G401.6 (cell line): ENCODE measurements at regions not wholly inside any gene's neighbourhood (a gene's known extent, or its start where the extent isn't known, plus 50 kb on each side); places are given as distances from the start of the nearest gene placed in this dataset.
"Not testable (repeated sequence)": the region's sequence is repeated elsewhere in the genome, so short reads cannot be mapped to it uniquely, and the experiment has no call there.

Source experiments
- FAIRE-seq: peaks from 2 replicates; lab custom pipeline; 2012; peaks lifted over from hg19 to GRCh38; lab: Jason Lieb, UNC

- no peak for FAIRE-seq
Observed at GRCh38 chr6:71724456-71725125, 161.8 kb upstream of the RIMS1 start.

DNA sequence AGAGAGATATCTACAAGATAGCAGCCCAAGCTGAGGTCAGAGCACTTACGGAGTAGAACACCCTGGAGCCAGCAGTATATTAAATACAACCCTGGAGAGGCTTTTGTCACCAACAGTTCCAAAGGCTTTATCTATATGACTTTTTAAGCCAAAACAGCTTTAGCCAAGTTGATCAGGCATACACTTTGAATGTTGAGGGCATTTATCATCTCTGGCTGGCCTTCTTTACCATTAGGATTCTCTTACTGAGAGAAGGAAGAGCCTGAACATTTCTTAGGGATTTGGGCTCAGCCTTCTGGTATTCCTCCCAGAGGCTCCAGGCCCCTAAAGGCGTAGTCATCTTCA lies 161.3 kb upstream of the RIMS1 start:
- no peak for FAIRE-seq

GRCh38 chr6:71726121-71726520 lies 160.2 kb upstream of the RIMS1 start:
- no peak for FAIRE-seq

DNA sequence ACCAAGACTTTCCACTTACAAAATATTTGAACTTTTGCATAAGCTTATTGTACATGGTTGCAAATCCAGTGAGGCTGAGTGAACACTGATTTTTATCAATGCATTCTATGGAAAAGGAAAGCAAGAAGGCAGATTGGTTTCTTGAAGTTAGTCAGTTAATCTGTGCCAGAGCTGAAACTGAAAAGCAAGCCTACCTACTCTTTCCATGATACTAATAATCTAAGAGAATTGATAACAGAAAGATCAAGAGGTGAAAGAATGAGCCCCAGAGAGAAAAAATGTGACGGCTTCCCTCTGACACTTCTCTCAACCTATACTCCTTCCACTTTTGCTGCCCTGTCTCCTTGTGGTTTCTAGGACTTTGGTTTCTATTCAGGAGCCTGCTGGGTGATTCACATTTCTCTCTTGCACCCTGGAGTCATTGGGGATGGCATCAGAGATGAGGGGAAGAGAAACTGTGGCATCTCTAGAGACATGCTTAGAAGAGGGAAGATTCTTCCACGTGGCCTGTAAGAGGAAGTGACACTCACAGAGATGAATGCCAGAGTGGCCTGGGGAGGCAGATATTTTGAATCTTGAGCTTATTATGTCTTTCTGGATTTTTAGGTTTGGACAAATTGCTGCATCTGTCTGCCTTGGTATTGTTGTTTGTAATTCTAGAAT lies 158.6 kb upstream of the RIMS1 start:
- FAIRE-seq: no peak

DNA sequence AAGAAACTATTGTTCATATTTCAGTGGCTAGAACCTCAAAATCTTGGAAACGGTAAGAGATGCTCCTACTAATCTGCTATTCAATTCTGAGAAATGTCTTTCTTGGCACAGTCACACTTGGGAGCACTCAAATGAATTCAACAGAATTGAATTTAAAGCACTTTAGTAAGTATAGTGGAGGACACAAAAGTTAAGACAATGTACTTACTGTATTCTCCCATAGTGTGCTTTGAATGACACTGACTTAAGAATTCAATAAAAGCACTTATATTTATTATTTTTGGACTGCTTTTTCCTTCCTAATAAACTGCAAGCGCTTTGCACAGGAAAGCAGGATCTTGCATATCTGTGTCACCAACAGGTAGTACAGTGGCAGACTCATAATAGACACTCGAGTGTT lies 156.1 kb upstream of the RIMS1 start:
- FAIRE-seq: no peak

- FAIRE-seq: no peak
Observed at GRCh38 chr6:71733970-71734899, 152.1 kb upstream of the RIMS1 start.

DNA sequence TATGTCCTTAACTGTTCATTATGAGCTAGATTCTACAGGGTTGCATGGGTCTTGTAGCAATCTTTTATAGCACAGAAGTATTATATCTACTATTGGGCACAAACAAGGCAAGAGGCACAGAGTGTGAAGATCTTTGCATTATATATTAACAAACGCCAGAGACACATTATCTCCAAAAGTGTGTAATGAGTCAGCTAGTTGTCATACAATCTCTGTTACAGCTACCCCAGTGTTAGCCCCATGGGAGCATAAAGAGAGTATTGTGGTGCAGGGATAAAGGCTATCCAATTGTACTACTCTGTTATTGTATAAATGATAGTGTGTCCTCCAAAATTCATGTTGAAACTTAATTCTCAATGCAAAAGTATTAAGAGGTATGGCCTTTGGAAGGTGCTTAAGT lies 148.4 kb upstream of the RIMS1 start:
- no peak for FAIRE-seq

DNA sequence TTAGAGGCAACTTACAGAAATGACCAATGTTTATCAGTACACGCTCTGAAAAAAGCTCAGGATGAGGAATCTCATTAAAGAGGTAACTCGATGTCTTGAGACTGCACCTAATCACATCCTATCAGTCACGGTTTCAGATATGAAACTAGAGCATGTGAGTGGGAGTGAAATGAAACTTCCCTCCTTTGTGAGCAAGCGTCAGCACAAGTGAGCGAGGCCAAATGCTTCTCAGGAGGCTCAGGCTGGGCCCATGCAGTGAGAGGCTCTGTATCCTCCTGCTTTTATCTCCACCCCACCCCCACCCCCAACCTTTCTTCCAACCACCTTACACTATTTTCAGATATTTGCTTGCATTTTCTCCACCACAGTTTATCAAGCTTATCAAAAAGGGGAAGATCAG lies 140.8 kb upstream of the RIMS1 start:
- FAIRE-seq: no peak

- no peak for FAIRE-seq
Observed at GRCh38 chr6:71766146-71766760, 120.1 kb upstream of the RIMS1 start.

DNA sequence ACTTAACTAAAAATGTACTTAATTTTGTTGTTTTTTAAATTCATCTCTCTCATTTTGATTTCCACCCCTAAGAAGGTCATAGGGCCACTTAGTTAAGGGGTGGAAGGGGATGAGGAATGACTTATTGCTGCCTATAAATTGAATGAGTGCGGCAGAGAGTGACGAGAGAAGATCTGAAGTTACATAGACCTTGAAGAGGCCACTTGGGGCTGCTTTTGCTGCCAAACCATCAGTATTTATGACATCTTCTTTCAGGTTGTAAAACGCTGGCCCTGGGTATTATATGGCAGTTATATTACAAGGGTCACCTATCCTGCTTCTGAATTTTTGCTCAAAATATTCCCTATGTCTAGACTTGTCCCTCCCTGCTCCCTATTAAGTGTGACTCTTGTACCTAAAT lies 119.6 kb upstream of the RIMS1 start:
- no peak for FAIRE-seq

GRCh38 chr6:71768356-71768755 lies 118.0 kb upstream of the RIMS1 start:
- FAIRE-seq: no peak

- FAIRE-seq: no peak
Observed at GRCh38 chr6:71808865-71809264, 77.5 kb upstream of the RIMS1 start.

GRCh38 chr6:71810880-71811279 lies 75.5 kb upstream of the RIMS1 start:
- no peak for FAIRE-seq

DNA sequence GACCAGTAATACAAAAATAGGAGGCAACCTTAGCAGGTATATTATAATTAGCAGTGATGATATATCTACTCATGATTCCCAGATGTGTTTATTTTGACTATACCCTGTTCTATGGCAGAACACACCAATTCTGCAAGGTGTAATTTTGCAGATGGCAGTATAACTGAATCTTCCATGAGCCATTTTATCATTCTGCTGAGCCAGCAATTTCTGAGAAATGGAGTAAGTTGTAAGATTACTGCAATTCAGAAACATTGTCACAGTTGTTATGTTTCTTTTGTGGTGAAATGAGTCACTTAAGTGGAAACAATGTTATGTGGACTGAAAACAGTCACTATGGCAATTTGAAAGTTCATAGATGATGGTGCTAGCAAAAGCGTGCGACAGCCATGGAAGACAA lies 63.7 kb upstream of the RIMS1 start:
- FAIRE-seq: no peak

- not testable (repeated sequence) for FAIRE-seq
Observed at GRCh38 chr6:71832110-71832764, 54.1 kb upstream of the RIMS1 start.
